ENCODE measurements at regions not wholly inside any gene's neighbourhood (a gene's known extent, or its start where the extent isn't known, plus 50 kb on each side); places are given as distances from the start of the nearest gene placed in this dataset.

DNA sequence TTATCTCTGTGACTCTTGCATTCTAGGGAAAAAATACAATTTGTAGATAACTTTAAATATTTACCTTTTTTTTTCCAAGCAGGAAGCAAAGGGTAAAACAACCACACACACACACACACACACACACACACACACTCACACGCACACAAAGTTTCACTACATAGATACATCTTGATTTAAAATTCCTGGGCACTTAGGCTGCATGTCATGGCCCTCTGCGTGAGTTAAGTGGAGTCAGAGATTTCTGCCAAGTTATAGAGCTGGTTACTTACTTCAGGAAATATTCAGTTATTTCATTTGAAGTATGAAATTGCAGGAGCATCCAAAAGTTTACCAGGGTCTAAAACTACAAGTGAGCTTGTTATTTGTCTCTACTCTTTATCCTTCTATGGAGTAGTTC, 612.0 kb downstream of the IRS1 start:
- H3K27me3 ChIP-seq: no peaks in the 10 kb centered on the region
- TF ChIP-seq, protein P1, sequence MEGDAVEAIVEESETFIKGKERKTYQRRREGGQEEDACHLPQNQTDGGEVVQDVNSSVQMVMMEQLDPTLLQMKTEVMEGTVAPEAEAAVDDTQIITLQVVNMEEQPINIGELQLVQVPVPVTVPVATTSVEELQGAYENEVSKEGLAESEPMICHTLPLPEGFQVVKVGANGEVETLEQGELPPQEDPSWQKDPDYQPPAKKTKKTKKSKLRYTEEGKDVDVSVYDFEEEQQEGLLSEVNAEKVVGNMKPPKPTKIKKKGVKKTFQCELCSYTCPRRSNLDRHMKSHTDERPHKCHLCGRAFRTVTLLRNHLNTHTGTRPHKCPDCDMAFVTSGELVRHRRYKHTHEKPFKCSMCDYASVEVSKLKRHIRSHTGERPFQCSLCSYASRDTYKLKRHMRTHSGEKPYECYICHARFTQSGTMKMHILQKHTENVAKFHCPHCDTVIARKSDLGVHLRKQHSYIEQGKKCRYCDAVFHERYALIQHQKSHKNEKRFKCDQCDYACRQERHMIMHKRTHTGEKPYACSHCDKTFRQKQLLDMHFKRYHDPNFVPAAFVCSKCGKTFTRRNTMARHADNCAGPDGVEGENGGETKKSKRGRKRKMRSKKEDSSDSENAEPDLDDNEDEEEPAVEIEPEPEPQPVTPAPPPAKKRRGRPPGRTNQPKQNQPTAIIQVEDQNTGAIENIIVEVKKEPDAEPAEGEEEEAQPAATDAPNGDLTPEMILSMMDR (IDR thresholded peaks at IDR 0.05): no peak
- DNase-seq: no peak
- no peak overlapping the region for H3K27ac ChIP-seq
- H3K36me3 ChIP-seq: no peaks in the 10 kb centered on the region
- no peak for ATAC-seq
- H3K4me1 ChIP-seq: peaks cover 0 to 11% (median 0%) of the 10 kb centered on the region in 9 donors
- no peaks in the 10 kb centered on the region for H3K9me3 ChIP-seq
- WGBS, 2 donors: 40 to 50% methylated on average over 2 of the region's 2 CpGs
- intact Hi-C loops (cut with DNase I): no loop called here
- H3K4me3 ChIP-seq: no peak overlapping the region

DNA sequence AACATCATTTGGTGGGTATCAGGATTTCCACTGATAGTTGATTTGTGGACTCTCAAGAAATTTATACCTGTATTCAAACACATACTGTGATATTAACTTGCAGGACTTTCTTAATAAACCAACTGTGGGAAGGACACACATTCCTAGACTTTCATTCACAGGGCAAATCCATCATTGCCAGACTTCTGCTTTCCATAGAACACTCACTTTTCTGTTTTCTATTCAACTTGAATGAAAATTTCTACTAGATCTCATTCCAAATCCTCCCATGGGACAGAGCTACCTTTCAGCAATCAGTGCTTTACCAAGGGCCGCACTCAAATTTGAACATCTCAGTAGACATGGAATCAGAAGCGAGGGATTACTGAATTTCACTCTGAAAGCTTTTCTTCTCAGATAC, 612.5 kb downstream of the IRS1 start:
- DNase-seq: no peak
- Histone ChIP-seq H3K36me3 (no peaks in the 10 kb centered on the region), H3K27ac (no peak overlapping the region), H3K4me3 (no peak overlapping the region), H3K27me3 (no peaks in the 10 kb centered on the region), H3K4me1 (peaks cover 0 to 11% (median 0%) of the 10 kb centered on the region in 9 donors), H3K9me3 (no peaks in the 10 kb centered on the region)
- 67 to 77% methylated on average over 2 of the region's 2 CpGs for WGBS, 2 donors
- intact Hi-C loops (cut with DNase I): no loop called here
- no peak for ATAC-seq
- TF ChIP-seq, protein P1 (IDR thresholded peaks at IDR 0.05): no peak

- Histone ChIP-seq H3K27me3 (no peaks in the 10 kb centered on the region), H3K36me3 (no peaks in the 10 kb centered on the region), H3K4me3 (no peak overlapping the region), H3K27ac (peak overlapping the region in 7 of 10 donors; percentile 10 to 75 (median 45)), H3K9me3 (no peaks in the 10 kb centered on the region), H3K4me1 (peaks cover 0 to 11% (median 0%) of the 10 kb centered on the region in 9 donors)
- WGBS, 2 donors: 34 to 47% methylated on average over 3 of the region's 3 CpGs
- intact Hi-C loops (cut with DNase I): no loop called here
- TF ChIP-seq, protein P1 (IDR thresholded peaks at IDR 0.05): no peak
- DNase-seq (no peak), ATAC-seq (peak in 7 of 8 donors; percentile 28 to 75 (median 56))
These were observed 613.9 kb downstream of the IRS1 start for GRCh38 chr2:226185616-226186211.

DNA sequence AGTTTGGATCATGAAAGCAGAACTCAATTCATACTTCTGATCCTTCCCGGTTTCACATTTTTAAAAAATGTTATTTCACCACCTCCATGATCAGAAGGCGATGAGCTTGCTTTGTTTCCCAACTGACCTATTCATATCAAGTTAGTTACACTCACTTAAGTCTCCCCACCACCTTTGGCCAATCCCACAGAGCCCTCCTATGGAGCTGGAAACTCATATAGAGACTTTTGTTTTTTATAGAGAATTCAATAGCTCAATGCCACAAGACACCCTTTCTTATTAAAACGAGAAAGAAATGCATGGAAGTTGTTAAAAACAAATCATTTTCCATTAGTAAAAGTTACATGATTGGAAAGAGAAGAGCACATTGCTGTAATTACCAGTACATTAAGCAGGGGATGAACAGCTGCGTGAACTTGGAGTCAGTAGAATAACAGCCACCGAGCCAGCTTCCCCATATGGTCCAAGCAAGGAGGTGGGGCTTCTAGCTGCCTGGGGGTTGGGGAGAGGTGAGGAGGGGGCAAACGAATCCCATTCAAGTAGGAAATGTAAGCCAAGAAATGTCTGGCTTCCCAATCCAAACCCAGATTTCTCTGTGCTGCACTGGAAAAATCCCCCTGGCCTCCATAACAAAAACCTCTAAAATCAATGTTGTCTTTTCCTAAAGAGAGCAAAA, 614.5 kb downstream of the IRS1 start:
- TF ChIP-seq, protein P1 (IDR thresholded peaks at IDR 0.05): no peak
- DNase-seq: peak in 1 of 2 donors; percentile 12
- peaks cover 0 to 11% (median 0%) of the 10 kb centered on the region in 9 donors for H3K4me1 ChIP-seq
- H3K4me3 ChIP-seq: peak overlapping the region in 1 of 10 donors; percentile 1
- no peaks in the 10 kb centered on the region for H3K9me3 ChIP-seq
- no peaks in the 10 kb centered on the region for H3K36me3 ChIP-seq
- H3K27me3 ChIP-seq: no peaks in the 10 kb centered on the region
- intact Hi-C loops (cut with DNase I): no loop called here
- peak overlapping the region in 7 of 10 donors; percentile 10 to 75 (median 45) for H3K27ac ChIP-seq
- WGBS, 2 donors: 50 to 59% methylated on average over 6 of the region's 6 CpGs
- peak in 6 of 8 donors; percentile 74 to 88 (median 80) for ATAC-seq
